ENCODE measurements at regions not wholly inside any gene's neighbourhood (a gene's known extent, or its start where the extent isn't known, plus 50 kb on each side); places are given as distances from the start of the nearest gene placed in this dataset.

- Mint-ChIP-seq H3K27me3 (peaks cover 11% of the 10 kb centered on the region), H3K4me3 (no peak overlapping the region), H3K27ac (no peak overlapping the region), H3K4me1 (no peaks in the 10 kb centered on the region), H3K36me3 (no peaks in the 10 kb centered on the region), H3K9me3 (no peaks in the 10 kb centered on the region)
- no peak for DNase-seq
- CTCF ChIA-PET: interaction anchor here (0.6 to 1.0 kb wide), 2 partner anchors 12 to 1755 kb away, joined by 3 read pairs; no protein-coding TSS in a partner anchor
Measured at GRCh38 chr3:152516216-152516615, 247.5 kb downstream of the MBNL1 start.

GRCh38 chr3:152517502-152517901, 248.8 kb downstream of the MBNL1 start:
- no peak overlapping the region for H3K27ac Mint-ChIP-seq
- no peaks in the 10 kb centered on the region for H3K36me3 Mint-ChIP-seq
- H3K9me3 Mint-ChIP-seq: no peaks in the 10 kb centered on the region
- no peak for DNase-seq
- H3K4me3 Mint-ChIP-seq: no peak overlapping the region
- peaks cover 11% of the 10 kb centered on the region for H3K27me3 Mint-ChIP-seq
- H3K4me1 Mint-ChIP-seq: no peaks in the 10 kb centered on the region
- CTCF ChIA-PET: interaction anchor here (1.5 kb wide), 1 partner anchor 9 kb away, joined by 4 read pairs; no protein-coding TSS in a partner anchor

DNA sequence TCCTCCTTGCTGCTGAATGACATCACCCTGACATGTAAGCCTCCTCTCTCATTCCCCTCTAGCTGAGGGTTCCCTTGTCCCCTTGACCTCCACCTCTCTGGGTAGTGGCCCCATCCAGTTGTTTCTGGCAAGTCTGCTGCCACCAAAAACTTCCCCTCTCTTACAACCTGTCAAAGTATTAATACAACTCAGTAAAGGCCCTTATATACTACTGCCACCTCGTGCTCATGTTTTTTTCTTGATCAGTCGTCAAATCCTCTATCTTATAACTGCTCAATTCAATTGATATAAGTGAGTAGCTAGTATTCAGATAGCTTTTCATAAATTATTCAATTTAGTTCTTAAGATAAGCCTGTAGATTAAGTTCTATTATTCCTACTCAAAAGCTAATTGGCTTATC, 249.6 kb downstream of the MBNL1 start:
- DNase-seq: no peak
- no peaks in the 10 kb centered on the region for H3K4me1 Mint-ChIP-seq
- peaks cover 11% of the 10 kb centered on the region for H3K27me3 Mint-ChIP-seq
- H3K36me3 Mint-ChIP-seq: no peaks in the 10 kb centered on the region
- CTCF ChIA-PET: interaction anchor here (1.5 kb wide), 1 partner anchor 9 kb away, joined by 4 read pairs; no protein-coding TSS in a partner anchor
- H3K4me3 Mint-ChIP-seq: no peak overlapping the region
- no peaks in the 10 kb centered on the region for H3K9me3 Mint-ChIP-seq
- H3K27ac Mint-ChIP-seq: no peak overlapping the region

GRCh38 chr3:152519376-152519775, 250.6 kb downstream of the MBNL1 start:
- Mint-ChIP-seq H3K4me1 (no peaks in the 10 kb centered on the region), H3K9me3 (no peaks in the 10 kb centered on the region), H3K27me3 (peaks cover 7% of the 10 kb centered on the region), H3K27ac (no peak overlapping the region), H3K4me3 (no peak overlapping the region), H3K36me3 (no peaks in the 10 kb centered on the region)
- no peak for DNase-seq
- CTCF ChIA-PET: interaction anchor here (1.1 kb wide), 1 partner anchor 47 kb away, joined by 3 read pairs; no protein-coding TSS in a partner anchor

DNA sequence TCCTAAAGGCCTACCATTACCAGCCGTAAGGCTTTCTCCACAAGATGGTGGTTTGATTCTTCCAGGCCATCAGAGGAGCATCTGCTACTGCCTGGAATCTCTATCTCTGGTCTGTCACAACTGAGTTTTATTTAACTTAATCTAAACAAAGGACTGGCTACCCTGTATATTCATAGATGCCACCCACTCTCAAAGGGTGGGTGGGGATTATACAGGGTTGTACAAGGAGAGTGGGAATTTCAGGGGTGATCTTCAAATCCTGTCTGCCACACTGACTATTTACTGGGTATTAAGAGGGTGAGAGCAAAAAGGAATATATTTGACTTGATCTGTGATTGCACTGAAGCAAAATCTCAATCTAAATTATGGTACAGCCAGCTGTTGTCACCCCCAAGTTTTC, 253.3 kb downstream of the MBNL1 start:
- Mint-ChIP-seq H3K4me1 (no peaks in the 10 kb centered on the region), H3K36me3 (no peaks in the 10 kb centered on the region), H3K4me3 (no peak overlapping the region), H3K27me3 (peaks cover 7% of the 10 kb centered on the region), H3K27ac (no peak overlapping the region), H3K9me3 (no peaks in the 10 kb centered on the region)
- DNase-seq: no peak
- CTCF ChIA-PET: interaction anchor here (0.6 to 4.1 kb wide), 5 partner anchors 8 to 450 kb away, joined by 3 to 22 read pairs (median 11); no protein-coding TSS in a partner anchor

DNA sequence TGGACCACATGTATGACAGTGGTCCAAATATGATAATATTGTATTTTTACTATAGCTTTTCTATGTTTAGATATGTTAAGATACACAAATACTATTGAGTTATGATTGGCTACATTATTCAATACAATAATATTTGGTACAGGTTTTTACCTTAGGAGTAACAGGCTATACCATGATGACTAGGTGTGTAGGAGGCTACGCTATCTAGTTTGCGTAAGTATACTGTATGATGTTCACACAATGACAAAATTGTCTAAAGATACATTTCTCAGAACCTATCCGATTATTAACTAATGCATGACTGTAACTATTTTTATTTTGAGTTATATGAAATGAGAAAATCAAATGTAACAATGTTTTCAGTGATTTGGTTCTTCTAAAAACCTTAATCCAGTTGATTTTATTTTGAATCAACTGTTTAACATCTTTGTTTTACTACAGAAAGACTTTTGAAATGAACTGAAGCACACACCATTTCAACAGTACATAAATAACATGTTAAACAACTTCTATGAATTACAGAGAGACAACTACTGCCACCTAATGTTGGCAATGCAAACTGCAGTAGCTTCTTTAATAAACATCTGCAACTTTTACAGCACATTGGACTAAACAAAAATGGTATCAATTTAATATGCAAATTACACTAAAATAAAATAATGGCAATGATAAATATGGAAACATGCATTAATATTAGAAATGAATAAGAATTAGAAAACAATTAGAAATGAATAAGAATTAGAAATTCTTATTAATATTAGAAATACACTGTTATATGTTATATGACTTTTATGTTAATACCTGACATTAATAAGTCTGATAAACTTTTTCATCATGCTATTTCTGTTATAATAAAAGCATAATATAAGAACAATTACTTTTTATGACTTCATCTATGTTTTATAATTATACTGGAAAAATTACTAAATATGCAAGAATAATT, 255.7 kb downstream of the MBNL1 start:
- no peaks in the 10 kb centered on the region for H3K36me3 Mint-ChIP-seq
- CTCF ChIA-PET: interaction anchor here (0.8 to 4.1 kb wide), 11 partner anchors 11 to 606 kb away, joined by 3 to 22 read pairs (median 6); no protein-coding TSS in a partner anchor

GRCh38 chr3:152531717-152532116, 263.0 kb downstream of the MBNL1 start:
- Mint-ChIP-seq H3K27ac (no peak overlapping the region), H3K4me1 (no peaks in the 10 kb centered on the region)

More for the DNA sequence above, 255.7 kb downstream of the MBNL1 start:
- no peak overlapping the region for H3K27ac Mint-ChIP-seq
- no peaks in the 10 kb centered on the region for H3K27me3 Mint-ChIP-seq
- H3K4me3 Mint-ChIP-seq: no peak overlapping the region
- no peaks in the 10 kb centered on the region for H3K4me1 Mint-ChIP-seq
- DNase-seq: peak; percentile 60
- H3K9me3 Mint-ChIP-seq: no peaks in the 10 kb centered on the region

GRCh38 chr3:152538518-152538917, 269.8 kb downstream of the MBNL1 start:
- H3K4me3 Mint-ChIP-seq: no peak overlapping the region
- H3K4me1 Mint-ChIP-seq: peaks cover 3% of the 10 kb centered on the region
- DNase-seq: no peak
- no peaks in the 10 kb centered on the region for H3K36me3 Mint-ChIP-seq
- CTCF ChIA-PET: interaction anchor here (0.8 kb wide), 1 partner anchor 171 kb away, joined by 3 read pairs; no protein-coding TSS in a partner anchor
- peaks cover 7% of the 10 kb centered on the region for H3K9me3 Mint-ChIP-seq
- peaks cover 21% of the 10 kb centered on the region for H3K27me3 Mint-ChIP-seq
- H3K27ac Mint-ChIP-seq: no peak overlapping the region

More at GRCh38 chr3:152531717-152532116, 263.0 kb downstream of the MBNL1 start:
- H3K27me3 Mint-ChIP-seq: peaks cover 9% of the 10 kb centered on the region
- no peaks in the 10 kb centered on the region for H3K9me3 Mint-ChIP-seq
- no peak for DNase-seq
- no peak overlapping the region for H3K4me3 Mint-ChIP-seq
- H3K36me3 Mint-ChIP-seq: no peaks in the 10 kb centered on the region
- CTCF ChIA-PET: interaction anchor here (1.1 kb wide), 1 partner anchor 452 kb away, joined by 3 read pairs; no protein-coding TSS in a partner anchor

GRCh38 chr3:152539191-152539764, 270.5 kb downstream of the MBNL1 start:
- Mint-ChIP-seq H3K36me3 (no peaks in the 10 kb centered on the region), H3K9me3 (peaks cover 7% of the 10 kb centered on the region), H3K27ac (no peak overlapping the region), H3K4me3 (no peak overlapping the region), H3K4me1 (peaks cover 3% of the 10 kb centered on the region), H3K27me3 (peaks cover 21% of the 10 kb centered on the region)
- no peak for DNase-seq
- CTCF ChIA-PET: interaction anchor here (0.6 kb wide), 1 partner anchor 19 kb away, joined by 3 read pairs; no protein-coding TSS in a partner anchor

DNA sequence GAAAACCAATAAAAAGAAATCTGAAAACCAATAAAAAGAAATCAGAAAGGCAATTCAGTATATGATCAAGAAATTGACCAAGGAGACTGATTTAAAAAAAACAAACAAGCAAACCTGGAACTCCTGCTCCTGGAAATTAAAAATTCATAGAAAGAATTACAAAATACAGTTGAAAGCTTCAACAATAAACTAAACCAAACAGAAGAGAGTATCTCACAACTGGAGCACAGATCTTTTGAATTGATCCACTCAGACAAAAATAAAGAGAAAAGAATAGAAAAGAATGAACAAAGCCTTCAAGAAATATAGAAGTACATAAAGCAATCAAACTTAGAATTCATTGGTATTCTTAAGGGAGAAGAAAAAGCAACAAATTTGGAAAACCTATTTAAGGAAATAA, 271.4 kb downstream of the MBNL1 start:
- no peak for DNase-seq
- H3K9me3 Mint-ChIP-seq: peaks cover 7% of the 10 kb centered on the region
- peaks cover 3% of the 10 kb centered on the region for H3K4me1 Mint-ChIP-seq
- no peak overlapping the region for H3K4me3 Mint-ChIP-seq
- peaks cover 21% of the 10 kb centered on the region for H3K27me3 Mint-ChIP-seq
- CTCF ChIA-PET: no interaction called here
- no peaks in the 10 kb centered on the region for H3K36me3 Mint-ChIP-seq
- no peak overlapping the region for H3K27ac Mint-ChIP-seq

- CTCF ChIA-PET: no interaction called here
- Mint-ChIP-seq H3K4me1 (no peaks in the 10 kb centered on the region), H3K27me3 (peaks cover 7% of the 10 kb centered on the region), H3K36me3 (no peaks in the 10 kb centered on the region), H3K4me3 (no peak overlapping the region), H3K9me3 (no peaks in the 10 kb centered on the region), H3K27ac (no peak overlapping the region)
- DNase-seq: no peak
Measured at GRCh38 chr3:152547153-152547552, 278.4 kb downstream of the MBNL1 start.

- Mint-ChIP-seq H3K36me3 (no peaks in the 10 kb centered on the region), H3K4me3 (no peak overlapping the region), H3K27ac (no peak overlapping the region), H3K9me3 (no peaks in the 10 kb centered on the region), H3K4me1 (no peaks in the 10 kb centered on the region), H3K27me3 (peaks cover 3% of the 10 kb centered on the region)
- CTCF ChIA-PET: no interaction called here
- no peak for DNase-seq
Measured at GRCh38 chr3:152549263-152549662, 280.5 kb downstream of the MBNL1 start.

DNA sequence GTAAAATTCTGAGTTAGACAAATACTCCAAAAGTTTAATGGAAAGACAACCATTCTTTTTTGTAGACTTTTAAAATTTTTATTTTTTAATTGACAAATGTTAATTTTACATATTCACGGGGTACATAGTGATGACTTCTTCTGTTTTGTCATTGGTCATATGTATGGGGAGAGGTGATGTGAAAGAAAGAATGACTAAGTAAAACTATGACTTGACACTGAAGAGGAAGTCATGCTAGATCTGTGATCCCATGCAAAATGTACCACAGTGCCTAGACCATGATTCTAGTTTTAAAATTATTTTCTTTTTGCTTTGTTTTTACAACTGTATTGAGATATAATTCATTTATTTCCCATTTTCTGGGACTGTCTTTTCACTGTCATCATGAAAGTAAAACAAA, 281.6 kb downstream of the MBNL1 start:
- Mint-ChIP-seq H3K4me3 (no peak overlapping the region), H3K36me3 (no peaks in the 10 kb centered on the region), H3K27ac (no peak overlapping the region), H3K4me1 (no peaks in the 10 kb centered on the region), H3K9me3 (no peaks in the 10 kb centered on the region), H3K27me3 (peaks cover 6% of the 10 kb centered on the region)
- DNase-seq: no peak
- CTCF ChIA-PET: no interaction called here

DNA sequence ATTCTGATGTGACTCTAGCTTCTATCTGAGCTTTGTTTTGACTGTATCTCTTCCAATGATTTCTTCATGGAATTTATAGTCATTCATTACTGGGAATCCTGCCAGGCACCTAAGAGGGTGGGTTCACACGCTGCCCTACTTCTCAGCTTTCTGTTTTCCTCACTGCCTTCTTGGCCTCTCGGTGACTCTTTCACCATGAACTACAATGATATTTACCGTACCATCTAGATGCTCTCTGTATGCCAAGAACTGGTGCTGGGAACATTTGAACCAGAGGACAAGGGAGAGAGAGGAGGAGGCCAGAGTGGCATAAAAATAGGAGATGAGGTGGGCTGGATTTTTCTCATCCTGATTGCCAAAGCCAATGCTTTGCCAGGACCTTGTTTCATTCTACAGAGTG, 280.0 kb upstream of the P2RY1 start:
- H3K4me3 Mint-ChIP-seq: no peak overlapping the region
- no peaks in the 10 kb centered on the region for H3K36me3 Mint-ChIP-seq
- H3K9me3 Mint-ChIP-seq: peaks cover 7% of the 10 kb centered on the region
- CTCF ChIA-PET: no interaction called here
- H3K27ac Mint-ChIP-seq: no peak overlapping the region
- peaks cover 6% of the 10 kb centered on the region for H3K27me3 Mint-ChIP-seq
- peaks cover 9% of the 10 kb centered on the region for H3K4me1 Mint-ChIP-seq
- DNase-seq: no peak

Data from activated naive CD4-positive, alpha-beta T cell treated with anti-CD3 and anti-CD28 coated beads, Interleukin-2, amount 10 ng/mL, durations not matched to agents 7 days and 5 days (primary cell).